Spleen (tissue), 7 donors: ENCODE measurements at regions not wholly inside any gene's neighbourhood (a gene's known extent, or its start where the extent isn't known, plus 50 kb on each side); places are given as distances from the start of the nearest gene placed in this dataset.
"Not testable (repeated sequence)": the region's sequence is repeated elsewhere in the genome, so short reads cannot be mapped to it uniquely, and the experiment has no call there.

Experiments
- CTCF ChIP-seq, 11 experiments: fragments of 200-600 bp in 7 of 11; fragments of 450-650 bp in 4 of 11; sonication (generic) in 4 of 11; IDR thresholded peaks in 8 of 11; conservative IDR thresholded peaks in 3 of 11; 1 replicate in 7 of 11; 2 replicates in 4 of 11; pipeline versions ENCODE4 v1.4.0 to v1.8.0; 2016 to 2021; ENCODE audit warnings: antibody characterized with exemption in 11 of 11, inconsistent platforms in 4 of 11, mild to moderate bottlenecking in 1 of 11
- POLR2A ChIP-seq, 3 donors: fragments of 450-650 bp; IDR thresholded peaks; one replicate each; pipeline ENCODE4 v1.5.1; 2017; ENCODE audit warnings: antibody characterized with exemption in 3 of 3, mild to moderate bottlenecking in 1 of 3
- POLR2AphosphoS5 ChIP-seq, 3 donors: sonication (generic); formaldehyde crosslinking; IDR thresholded peaks; one replicate each; pipeline ENCODE4 v1.5.1; 2017; ENCODE audit warnings: antibody characterized with exemption in 3 of 3
- donor health status: DM: no; HTN: no; CAD: no; lungs with moderate emphysema.
- donor health status: DM: no; HTN: no; CAD: no.
- donor health status: DM: no; HTN: no; CAD: no.

GRCh38 chrX:76651369-76651768 is 223.9 kb downstream of the MAGEE1 start:
- not testable (repeated sequence) for TF ChIP-seq CTCF (IDR thresholded peaks at IDR 0.05 in 8 of 11, conservative IDR thresholded peaks at IDR 0.05 in 3 of 11); POLR2AphosphoS5 (IDR thresholded peaks at IDR 0.05); POLR2A (IDR thresholded peaks at IDR 0.05)
